HepG2 (cell line): ENCODE measurements at regions not wholly inside any gene's neighbourhood (a gene's known extent, or its start where the extent isn't known, plus 50 kb on each side); places are given as distances from the start of the nearest gene placed in this dataset.

Source experiments
- ATAC-seq: fragments of 200-7000 bp; cut with Tn5 transposase; 3 replicates; pipeline ENCODE4 v1.9.1; 2020; ENCODE audit warnings: mild to moderate bottlenecking, moderate library complexity
- BruUV-seq: library from RNA; stranded (reverse); fragments of 400-500 nt; replicated peaks from 2 replicates; lab custom pipeline; 2021; lab: Mats Ljungman, UMichigan
- CTCF ChIA-PET: fragments of 300-600 bp; formaldehyde crosslinking; extraction: SDS; loops from one replicate; lab custom pipeline; 2021; ENCODE audit warnings: low total read pairs, inconsistent platforms, low intra/inter-chr PET ratio; lab: Yijun Ruan, JAX
- POLR2A ChIA-PET: fragments of 350-600 bp; sonication (Branson Sonifier 250); formaldehyde crosslinking; loops from one replicate; lab custom pipeline; 2020; ENCODE audit warnings: antibody characterized with exemption, inconsistent platforms; lab: Yijun Ruan, JAX
- DNase-seq: peaks from one replicate; pipeline ENCODE4 v3.0.0-alpha.2; 2015; ENCODE audit warnings: low spot score
- FAIRE-seq: peaks from 3 replicates; lab custom pipeline; 2011; peaks lifted over from hg19 to GRCh38; lab: Jason Lieb, UNC
- H2AFZ ChIP-seq: one replicate; pipeline ENCODE4 v1.6.1; 2011; ENCODE audit warnings: low read length, inconsistent platforms
- H3K27ac ChIP-seq: fragments of 300-600 bp; 3 replicates; pipeline ENCODE4 v1.8.0; 2011; ENCODE audit warnings: mixed run types, mild to moderate bottlenecking, mixed read lengths, low read length, inconsistent platforms; ENCODE audit not compliant: insufficient read depth; ENCODE audit errors: extremely low read length
- H3K27me3 ChIP-seq, 2 experiments: fragments of 200-600 bp in 1 of 2; 2 replicates in 1 of 2; 3 replicates in 1 of 2; pipeline versions ENCODE4 v1.6.0 to v1.8.0; 2011; ENCODE audit warnings: low read length in 2 of 2, mild to moderate bottlenecking in 2 of 2, moderate library complexity in 2 of 2, inconsistent platforms in 1 of 2; ENCODE audit not compliant: insufficient read depth in 2 of 2, control insufficient read depth in 1 of 2
- H3K36me3 ChIP-seq, 2 experiments: fragments of 200-600 bp in 1 of 2; replicated peaks in 1 of 2; 2 replicates in 1 of 2; 3 replicates in 1 of 2; pipeline versions ENCODE4 v1.5.1 to v1.8.0; 2011; ENCODE audit warnings: low read length in 2 of 2, inconsistent platforms in 1 of 2; ENCODE audit not compliant: insufficient read depth in 2 of 2, control insufficient read depth in 1 of 2
- H3K4me1 ChIP-seq: 2 replicates; pipeline ENCODE4 v1.5.1; 2012; ENCODE audit warnings: low read length, inconsistent platforms; ENCODE audit not compliant: insufficient read depth
- H3K4me2 ChIP-seq: 2 replicates; pipeline ENCODE4 v1.6.0; 2011; ENCODE audit warnings: low read depth, low read length, inconsistent platforms
- H3K4me3 ChIP-seq, 3 experiments: fragments of 200-600 bp in 1 of 3; sonication (generic), shearing (Covaris generic) in 1 of 3; replicated peaks in 1 of 3; 2 replicates each; pipeline ENCODE4 v1.5.1; 2011 to 2016; ENCODE audit warnings: low read length in 3 of 3, inconsistent platforms in 2 of 3, low read depth in 2 of 3, mild to moderate bottlenecking in 2 of 3, control low read depth in 1 of 3, mixed read lengths in 1 of 3; ENCODE audit not compliant: insufficient read depth in 1 of 3
- H3K79me2 ChIP-seq: one replicate; pipeline ENCODE4 v1.6.1; 2011; ENCODE audit warnings: low read length, inconsistent platforms; ENCODE audit not compliant: insufficient read depth
- H3K9ac ChIP-seq: 2 replicates; pipeline ENCODE4 v1.6.0; 2011; ENCODE audit warnings: mild to moderate bottlenecking, low read depth, low read length, inconsistent platforms; ENCODE audit not compliant: insufficient read depth
- H3K9me3 ChIP-seq: 2 replicates; pipeline ENCODE4 v1.5.1; 2012; ENCODE audit warnings: mild to moderate bottlenecking, low read length
- H4K20me1 ChIP-seq: 2 replicates; pipeline ENCODE4 v1.6.0; 2011; ENCODE audit warnings: inconsistent platforms, mild to moderate bottlenecking, low read length, moderate library complexity; ENCODE audit not compliant: insufficient read depth
- CAMTA2 ChIP-seq: sonication (generic); formaldehyde crosslinking; IDR thresholded peaks from 2 replicates; pipeline ENCODE4 v1.4.0; 2020; ENCODE audit warnings: mild to moderate bottlenecking, missing genetic modification reagents, borderline replicate concordance
- CREBL2 ChIP-seq: sonication (generic); formaldehyde crosslinking; IDR thresholded peaks from 2 replicates; pipeline ENCODE4 v1.8.1; 2023; ENCODE audit warnings: missing genetic modification reagents, mild to moderate bottlenecking, borderline replicate concordance
- DRAP1 ChIP-seq: IDR thresholded peaks from 2 replicates; pipeline ENCODE4 v1.6.1; 2016; ENCODE audit warnings: missing genetic modification reagents, missing compliant biosample characterization
- GABPB1 ChIP-seq: IDR thresholded peaks from 2 replicates; pipeline ENCODE4 v1.6.1; 2016; ENCODE audit warnings: mild to moderate bottlenecking, missing genetic modification reagents, moderate library complexity, missing compliant biosample characterization
- HINFP ChIP-seq: sonication (generic); formaldehyde crosslinking; IDR thresholded peaks from 2 replicates; pipeline ENCODE4 v1.4.0; 2020; ENCODE audit warnings: low read depth, mild to moderate bottlenecking, missing genetic modification reagents
- HMGA1 ChIP-seq: sonication (generic); formaldehyde crosslinking; conservative IDR thresholded peaks from 2 replicates; pipeline ENCODE4 v1.4.0; 2020; ENCODE audit warnings: missing genetic modification reagents
- HOXA3 ChIP-seq: sonication (generic); formaldehyde crosslinking; IDR thresholded peaks from 2 replicates; pipeline ENCODE4 v1.5.0; 2020; ENCODE audit warnings: missing genetic modification reagents
- LBX2 ChIP-seq: sonication (generic); formaldehyde crosslinking; IDR thresholded peaks from 2 replicates; pipeline ENCODE4 v1.5.0; 2020; ENCODE audit warnings: missing genetic modification reagents, mild to moderate bottlenecking, borderline replicate concordance
- NKX3-1 ChIP-seq: sonication (generic); formaldehyde crosslinking; IDR thresholded peaks from 2 replicates; pipeline ENCODE4 v1.5.0; 2020; ENCODE audit warnings: missing genetic modification reagents
- RBAK ChIP-seq: sonication (generic); formaldehyde crosslinking; IDR thresholded peaks from 2 replicates; pipeline ENCODE4 v1.5.1; 2020; ENCODE audit warnings: mild to moderate bottlenecking, missing genetic modification reagents
- RFX3 ChIP-seq: IDR thresholded peaks from 2 replicates; pipeline ENCODE4 v1.6.1; 2016; ENCODE audit warnings: missing biosample characterization, missing genetic modification reagents
- SNAI1 ChIP-seq: sonication (generic); formaldehyde crosslinking; IDR thresholded peaks from 2 replicates; pipeline ENCODE4 v1.5.0; 2020; ENCODE audit warnings: mild to moderate bottlenecking, missing genetic modification reagents, borderline replicate concordance
- ZBTB38 ChIP-seq: sonication (generic); formaldehyde crosslinking; IDR thresholded peaks from 2 replicates; pipeline ENCODE4 v1.5.1; 2020; ENCODE audit warnings: mild to moderate bottlenecking, missing genetic modification reagents
- ZNF224 ChIP-seq: sonication (generic); formaldehyde crosslinking; IDR thresholded peaks from 2 replicates; pipeline ENCODE4 v1.5.0; 2020; ENCODE audit warnings: mild to moderate bottlenecking, missing genetic modification reagents
- ZNF292 ChIP-seq: sonication (generic); formaldehyde crosslinking; IDR thresholded peaks from 2 replicates; pipeline ENCODE4 v1.8.1; 2022; ENCODE audit warnings: mild to moderate bottlenecking, low read depth, missing genetic modification reagents, borderline replicate concordance
- ZNF558 ChIP-seq: sonication (generic); formaldehyde crosslinking; IDR thresholded peaks from 2 replicates; pipeline ENCODE4 v1.9.0; 2022; ENCODE audit warnings: mild to moderate bottlenecking, missing genetic modification reagents, borderline replicate concordance
- ZNF570 ChIP-seq: sonication (generic); formaldehyde crosslinking; IDR thresholded peaks from 2 replicates; pipeline ENCODE4 v1.4.0; 2020; ENCODE audit warnings: mild to moderate bottlenecking, missing genetic modification reagents, borderline replicate concordance
- ZNF879 ChIP-seq: sonication (generic); formaldehyde crosslinking; IDR thresholded peaks from 2 replicates; pipeline ENCODE4 v1.8.1; 2023; ENCODE audit warnings: missing genetic modification reagents
- in situ Hi-C: cut with HindIII; loops from 2 replicates; pipeline ENCODE4 v1.10.0; 2017; ENCODE audit warnings: low pct_unique_long_range_greater_than_20kb; ENCODE audit not compliant: extremely low pct_ligation_motif_present
- intact Hi-C: fragments of 100-400 bp; cut with micrococcal nuclease; formaldehyde crosslinking; loops from one replicate; pipeline ENCODE4 v1.10.0; 2022; ENCODE audit not compliant: unreplicated experiment

- no peak for TF ChIP-seq CAMTA2 (CRISPR knock-in tag)
- TF ChIP-seq GABPB1 (CRISPR knock-in tag) = no peak
- no peak for TF ChIP-seq CREBL2 (CRISPR knock-in tag)
- TF ChIP-seq ZNF224 = no peak
Observed at GRCh38 chr5:161095953-161096352, 243.9 kb upstream of the ATP10B start (continued).

- FAIRE-seq = no peak
- no peaks in the 10 kb centered on the region for H3K36me3 ChIP-seq
- in situ Hi-C loops (no loop called here), intact Hi-C loops (no loop called here)
- H4K20me1 ChIP-seq = no peaks in the 10 kb centered on the region
- POLR2A ChIA-PET = no interaction called here
- H3K9ac ChIP-seq = no peak overlapping the region
- BruUV-seq = no TSS peak
- no peaks in the 10 kb centered on the region for H3K27me3 ChIP-seq
- no peak for DNase-seq
- 0 out of 2 replicates have a peak, but pooled peaks cover 8% of the 10 kb centered on the region for H3K4me1 ChIP-seq
- TF ChIP-seq DRAP1 (CRISPR knock-in tag) = no peak
- no peak for TF ChIP-seq HOXA3
- no peak for TF ChIP-seq NKX3-1 (CRISPR knock-in tag)
- no peak for TF ChIP-seq RFX3 (CRISPR knock-in tag)
- TF ChIP-seq ZNF879 (CRISPR knock-in tag) = no peak
- TF ChIP-seq SNAI1 (CRISPR knock-in tag) = no peak
- TF ChIP-seq RBAK (CRISPR knock-in tag) = no peak
- no peak for TF ChIP-seq ZBTB38 (CRISPR knock-in tag)
- no peak for TF ChIP-seq ZNF558
- no peak for TF ChIP-seq ZNF570 (CRISPR knock-in tag)
- TF ChIP-seq ZNF292 = no peak
- TF ChIP-seq LBX2 (CRISPR knock-in tag) = no peak
- no peak for TF ChIP-seq HMGA1 (CRISPR knock-in tag)
- no peak for TF ChIP-seq HINFP (CRISPR knock-in tag)
- H3K79me2 ChIP-seq = no peaks in the 10 kb centered on the region
- no peak overlapping the region for H3K4me3 ChIP-seq
- no peak overlapping the region for H2AFZ ChIP-seq
- ATAC-seq = no peak
- H3K9me3 ChIP-seq = no peaks in the 10 kb centered on the region
- CTCF ChIA-PET = no interaction called here
- no peak overlapping the region for H3K4me2 ChIP-seq
- no peak overlapping the region for H3K27ac ChIP-seq
Observed at GRCh38 chr5:161094411-161094810, 242.4 kb upstream of the ATP10B start.
